Mucosa of gallbladder (tissue), 1 donor: ENCODE measurements at regions not wholly inside any gene's neighbourhood (a gene's known extent, or its start where the extent isn't known, plus 50 kb on each side); places are given as distances from the start of the nearest gene placed in this dataset.

ENCODE experiments used
- DNase-seq: peaks from one replicate; pipeline ENCODE4 v3.0.0-alpha.2; 2020; ENCODE audit warnings: low spot score
- donor health status: DM: no; HTN: no; CAD: no.

DNA sequence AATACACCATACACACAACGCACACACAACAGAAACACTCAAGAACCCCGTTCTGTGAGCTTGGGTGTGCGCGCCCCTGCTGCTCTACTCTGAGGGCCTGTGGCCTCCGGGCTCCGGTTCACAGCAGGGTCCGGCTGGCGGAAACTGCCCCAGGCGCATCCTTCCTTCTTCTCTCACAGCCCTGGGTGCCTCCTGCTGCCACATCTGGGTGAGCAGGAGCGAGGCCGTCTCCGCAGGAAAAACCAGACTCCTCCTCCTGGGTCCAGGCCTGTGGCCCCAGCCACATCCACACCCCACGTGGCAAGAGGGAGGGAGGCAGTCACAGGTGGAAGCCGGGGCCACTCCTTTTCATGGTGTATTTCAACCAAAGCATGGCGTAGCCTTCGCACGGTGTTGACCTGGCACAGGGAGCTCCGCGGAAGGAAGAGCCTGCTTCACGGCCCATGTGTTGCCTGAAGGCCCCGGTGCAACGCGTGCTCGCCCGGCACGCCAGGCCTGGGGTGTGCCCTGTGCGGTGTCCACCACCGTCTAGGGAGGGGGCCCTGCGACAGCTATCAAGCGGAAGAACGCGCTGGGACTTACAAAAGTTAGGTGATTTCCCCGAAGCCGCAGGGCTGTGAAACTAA, 1502.7 kb downstream of the TBC1D22A start:
- DNase-seq: no peak

DNA sequence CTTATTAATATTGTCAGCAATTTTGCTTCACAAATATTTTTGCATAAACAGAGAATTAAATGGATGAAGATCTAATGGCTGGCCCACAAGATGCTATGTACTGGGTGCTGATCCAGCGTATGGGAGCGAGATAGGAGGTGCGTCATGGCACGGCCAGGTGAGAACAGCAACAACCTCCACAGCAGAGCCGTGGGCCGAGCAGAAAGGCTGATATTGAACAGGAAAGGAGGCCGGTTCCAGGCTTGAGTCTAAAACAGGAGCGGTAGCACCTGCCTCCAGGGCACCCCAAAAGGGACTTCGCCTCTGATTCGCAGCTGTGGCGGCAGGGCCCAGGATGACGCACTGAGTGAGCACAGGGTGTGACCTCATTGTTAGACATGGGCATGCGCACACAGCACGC, 1502.1 kb downstream of the TBC1D22A start:
- DNase-seq: no peak

DNA sequence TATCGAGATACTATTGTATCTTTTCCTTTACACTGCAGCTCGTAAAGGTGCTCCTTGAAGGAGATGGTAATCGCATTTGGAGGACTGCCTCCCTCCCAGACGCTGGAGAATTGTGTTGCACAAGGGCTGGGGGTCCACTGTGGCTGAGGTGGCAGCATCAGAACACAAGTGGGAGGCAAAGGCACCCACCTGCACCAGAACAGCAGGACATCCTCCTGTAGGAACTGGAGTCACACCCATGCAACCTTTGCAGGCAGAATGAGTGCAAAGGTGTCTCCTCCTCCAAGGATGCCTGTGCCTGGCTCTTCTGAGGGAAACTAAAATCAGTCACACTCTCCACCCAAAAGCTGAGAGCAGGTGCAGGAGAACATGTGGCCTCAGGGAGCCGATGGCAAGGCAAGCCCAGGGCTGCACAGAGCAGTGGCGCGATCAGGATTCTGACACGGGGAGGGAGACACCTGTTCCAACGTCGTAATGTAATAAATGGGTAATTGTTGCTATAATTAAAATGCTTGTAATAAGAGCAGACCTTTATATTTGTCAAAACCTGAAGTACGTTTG, 1501.4 kb downstream of the TBC1D22A start:
- no peak for DNase-seq

DNA sequence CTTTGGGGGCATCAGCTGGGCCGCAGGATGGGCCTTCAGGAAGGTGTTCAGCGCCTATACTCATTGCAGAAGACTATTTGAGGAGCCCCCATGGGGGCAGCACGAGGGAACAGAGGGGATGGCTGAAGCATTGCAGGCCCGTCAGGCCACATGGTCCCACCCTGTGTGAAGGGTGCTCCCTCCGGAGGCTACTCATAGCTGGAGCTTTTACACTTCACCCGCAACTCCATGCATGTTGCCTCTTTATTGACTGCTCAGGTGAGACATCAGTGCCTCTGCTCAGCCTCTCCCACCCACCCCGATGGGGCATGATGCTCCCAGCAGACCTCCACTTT, 1500.9 kb downstream of the TBC1D22A start:
- no peak for DNase-seq

DNA sequence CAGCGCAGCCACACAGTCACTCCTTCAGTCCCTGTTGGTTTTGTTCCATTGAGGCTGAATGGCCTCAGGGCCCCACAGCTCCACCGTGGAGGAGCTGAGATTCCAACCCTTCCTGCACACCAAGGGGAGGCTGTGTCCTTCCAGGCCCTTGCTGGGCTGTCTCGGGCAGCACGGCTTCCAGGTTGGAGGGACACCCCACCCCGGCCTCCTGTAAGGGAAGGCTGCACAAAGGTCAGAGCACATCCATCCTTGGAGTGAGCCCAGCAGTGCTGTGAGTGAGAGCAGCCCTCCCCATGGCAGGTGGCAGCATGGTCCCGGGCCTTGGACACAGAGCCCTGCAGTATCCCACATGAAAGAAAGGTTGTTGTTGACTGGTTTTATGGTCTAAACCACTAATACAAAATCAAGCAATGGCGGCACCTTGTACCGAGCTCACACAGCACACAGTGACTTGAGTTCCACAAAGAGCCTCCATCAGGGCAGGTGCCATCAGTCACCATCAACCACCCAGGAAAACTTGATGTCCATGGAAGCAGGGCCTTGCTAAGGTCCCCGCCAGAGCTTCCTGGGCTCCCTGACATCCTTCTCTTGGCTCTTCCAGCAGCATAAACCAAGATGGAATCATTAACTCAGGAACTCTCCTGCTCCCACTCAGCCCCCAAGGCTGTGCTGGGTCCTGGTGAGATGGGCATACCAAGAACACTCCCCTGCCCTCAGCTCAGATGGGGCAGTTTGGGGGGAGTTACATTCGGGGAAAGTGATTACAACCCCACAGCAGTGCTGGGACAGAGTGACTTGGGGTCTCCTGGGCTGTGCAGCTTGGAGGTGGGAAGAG, 1500.4 kb downstream of the TBC1D22A start:
- DNase-seq: no peak

DNA sequence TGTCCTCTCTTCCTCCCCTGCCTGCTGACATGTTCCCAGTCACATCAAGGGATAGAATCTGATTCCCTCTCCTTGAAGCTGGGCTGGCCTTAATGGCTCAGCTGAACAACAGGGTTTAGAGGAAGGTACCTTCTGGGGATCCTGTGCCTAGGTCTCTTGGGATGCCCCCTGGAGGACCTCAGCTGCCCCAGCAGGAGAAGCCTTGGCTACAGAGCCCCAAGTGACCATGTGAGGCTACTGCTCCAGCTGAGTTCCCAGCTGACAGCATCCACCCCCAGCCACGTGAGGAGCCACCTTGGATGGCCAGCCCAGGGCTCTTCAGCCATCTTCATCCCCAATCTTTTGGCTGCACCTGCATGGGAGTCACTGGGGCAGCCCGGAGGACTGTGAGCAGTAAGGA, 1499.3 kb downstream of the TBC1D22A start:
- DNase-seq: no peak

DNA sequence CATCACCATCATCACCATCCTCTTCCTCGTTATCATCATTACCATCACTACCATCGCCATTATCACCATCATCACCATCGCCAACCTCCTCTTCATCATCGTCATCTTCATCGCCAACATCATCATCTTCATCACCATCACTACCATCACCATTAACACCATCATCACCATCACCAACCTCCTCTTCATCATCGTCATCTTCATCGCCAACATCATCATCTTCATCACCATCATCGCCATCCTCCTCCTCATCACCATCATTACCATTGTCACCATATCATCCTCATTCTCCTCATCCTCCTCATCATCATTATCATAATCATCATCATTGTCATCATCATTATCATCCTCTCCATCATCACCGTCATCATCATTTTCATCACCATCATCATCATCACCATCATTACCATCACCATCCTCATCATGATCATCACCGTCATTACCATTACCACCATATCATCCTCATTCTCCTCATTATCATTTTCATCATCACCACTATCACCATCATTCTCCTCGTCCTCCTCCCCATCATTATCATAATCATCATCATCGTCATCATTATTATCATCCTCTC, 1498.7 kb downstream of the TBC1D22A start:
- no peak for DNase-seq

DNA sequence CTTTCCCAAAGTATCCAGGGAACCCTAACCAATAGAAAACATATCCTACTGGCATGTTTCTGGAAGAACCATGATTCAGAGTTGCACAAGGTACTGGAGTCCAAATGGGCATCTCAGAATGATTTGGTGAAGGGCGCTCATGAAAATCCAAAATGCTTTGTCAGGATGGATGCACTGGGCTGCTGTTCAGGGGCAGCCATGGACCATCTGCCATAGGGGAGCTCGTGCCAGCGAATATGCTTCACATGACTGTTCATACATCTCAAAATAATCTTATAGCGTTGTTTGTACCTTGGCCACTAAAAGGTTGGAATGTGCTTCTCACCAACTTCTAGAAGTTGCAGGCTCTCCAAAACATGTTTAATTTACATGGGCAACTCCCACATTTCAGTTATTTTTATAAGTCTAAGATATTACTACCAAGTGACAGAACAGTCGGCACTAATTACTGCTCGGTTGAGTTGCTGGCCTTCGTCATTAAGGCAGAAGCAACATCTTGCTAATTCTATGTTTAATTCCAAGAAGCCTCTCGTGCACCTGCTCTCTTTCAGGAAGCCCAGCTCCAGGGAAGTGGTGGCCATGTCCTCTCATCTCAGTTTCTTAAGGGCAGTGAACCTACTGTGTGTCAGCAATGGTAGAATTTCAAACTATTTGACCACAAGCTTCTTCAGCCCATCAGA, 1497.7 kb downstream of the TBC1D22A start:
- no peak for DNase-seq

DNA sequence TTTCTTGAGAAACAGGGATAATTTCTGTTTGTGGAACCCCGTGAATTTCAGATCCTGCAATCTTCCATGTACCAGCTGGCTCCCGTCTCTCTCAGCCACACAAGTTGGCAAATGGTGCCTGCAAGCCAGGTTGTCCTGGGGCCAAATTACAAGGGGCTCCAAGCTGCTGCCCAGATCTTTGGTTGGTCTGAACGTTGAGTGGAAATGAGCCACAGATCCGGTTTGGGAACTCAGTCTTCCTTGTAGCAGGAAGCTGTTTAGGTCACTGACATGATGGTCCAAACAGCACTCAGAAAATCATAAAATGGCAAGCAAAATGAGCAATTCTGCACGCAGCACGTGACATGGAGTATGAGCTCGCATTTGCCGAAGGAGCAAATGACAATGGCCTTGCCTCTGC, 1496.4 kb downstream of the TBC1D22A start:
- no peak for DNase-seq

DNA sequence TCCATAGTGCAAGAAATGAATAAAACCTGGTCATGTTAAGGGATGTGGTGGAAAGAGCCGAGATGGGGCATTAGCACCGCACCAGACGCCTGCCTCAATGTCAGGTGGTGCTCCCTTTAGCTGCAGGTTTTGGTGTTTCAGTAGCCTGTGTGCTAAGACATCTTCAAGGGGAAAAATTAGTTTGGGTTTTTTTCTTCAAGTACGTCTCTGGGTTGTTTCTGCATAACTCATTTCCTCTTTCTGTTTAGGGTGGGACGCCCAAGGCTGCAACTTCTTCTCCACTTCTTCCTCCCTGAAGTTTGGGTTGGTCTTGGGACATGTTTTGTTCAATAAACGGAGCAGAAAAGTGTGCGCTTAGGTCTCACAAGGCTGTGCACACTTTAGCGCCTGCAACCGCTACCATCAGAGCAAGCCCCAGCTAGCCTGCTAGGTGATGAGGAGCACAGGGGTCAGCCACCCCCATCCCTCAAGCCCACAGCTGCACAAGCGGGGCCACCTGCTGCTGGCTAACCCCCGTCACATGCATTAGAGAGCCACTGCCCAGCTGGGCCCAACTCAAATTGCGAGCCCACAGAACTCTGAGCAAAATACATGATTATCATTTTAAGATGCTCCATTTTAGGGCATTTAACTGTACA, 1495.7 kb downstream of the TBC1D22A start:
- DNase-seq: no peak

DNA sequence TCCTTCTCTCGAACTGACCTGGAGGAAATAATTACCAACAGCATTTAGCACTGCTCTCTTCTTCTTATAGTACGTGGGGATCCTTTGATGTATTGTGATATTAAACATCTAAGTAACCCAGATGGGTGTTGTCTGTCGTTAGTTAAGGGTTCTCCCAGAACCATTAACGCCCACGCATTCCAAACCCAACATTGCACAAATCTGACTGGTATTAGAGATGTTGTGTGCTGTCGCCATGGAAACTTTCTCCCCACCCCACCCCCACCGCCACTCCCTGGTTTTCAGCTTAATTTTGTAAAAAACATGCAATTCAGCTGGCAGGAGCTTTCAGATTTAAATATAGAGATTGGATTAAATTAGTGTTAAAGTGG, 1495.2 kb downstream of the TBC1D22A start:
- DNase-seq: no peak

DNA sequence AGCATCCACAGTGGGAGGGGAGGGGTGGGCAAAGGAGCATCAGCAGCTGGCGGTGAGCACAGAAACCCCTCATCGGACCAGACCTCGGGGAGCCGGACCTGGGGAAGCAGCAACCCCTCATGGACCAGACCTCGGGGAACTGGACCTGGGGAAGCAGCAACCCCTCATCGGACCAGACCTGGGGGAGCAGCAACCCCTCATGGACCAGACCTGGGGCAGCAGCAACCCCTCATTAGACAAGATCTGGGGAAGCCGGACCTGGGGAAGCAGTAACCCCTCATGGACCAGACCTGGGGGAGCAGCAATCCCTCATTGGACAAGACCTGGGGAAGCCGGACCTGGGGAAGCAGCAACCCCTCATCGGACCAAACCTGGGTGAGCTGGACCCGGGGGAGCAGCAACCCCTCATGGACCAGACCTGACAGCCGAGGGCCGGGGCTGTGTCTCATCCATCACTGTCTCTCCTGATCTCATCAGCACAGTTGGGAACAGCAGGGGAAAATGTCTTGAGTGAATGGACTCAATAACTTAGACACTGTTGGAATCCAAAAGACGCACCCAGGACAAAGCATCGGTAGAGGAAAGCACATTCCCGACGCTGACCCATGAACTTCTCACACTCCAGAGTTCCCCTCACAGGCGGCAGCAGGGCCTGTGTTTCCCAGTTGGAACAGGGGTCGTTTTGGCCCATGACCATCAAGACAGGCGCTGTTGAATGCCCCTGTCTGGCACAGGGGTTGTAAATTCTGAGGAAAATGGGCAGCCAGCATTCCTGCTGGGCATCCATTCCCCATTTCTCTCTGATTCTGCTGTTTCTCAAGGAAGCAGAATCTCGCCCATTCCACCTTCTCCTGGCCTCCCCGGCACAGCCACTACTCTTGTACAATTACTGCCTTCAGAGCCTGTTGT, 1494.6 kb downstream of the TBC1D22A start:
- no peak for DNase-seq

DNA sequence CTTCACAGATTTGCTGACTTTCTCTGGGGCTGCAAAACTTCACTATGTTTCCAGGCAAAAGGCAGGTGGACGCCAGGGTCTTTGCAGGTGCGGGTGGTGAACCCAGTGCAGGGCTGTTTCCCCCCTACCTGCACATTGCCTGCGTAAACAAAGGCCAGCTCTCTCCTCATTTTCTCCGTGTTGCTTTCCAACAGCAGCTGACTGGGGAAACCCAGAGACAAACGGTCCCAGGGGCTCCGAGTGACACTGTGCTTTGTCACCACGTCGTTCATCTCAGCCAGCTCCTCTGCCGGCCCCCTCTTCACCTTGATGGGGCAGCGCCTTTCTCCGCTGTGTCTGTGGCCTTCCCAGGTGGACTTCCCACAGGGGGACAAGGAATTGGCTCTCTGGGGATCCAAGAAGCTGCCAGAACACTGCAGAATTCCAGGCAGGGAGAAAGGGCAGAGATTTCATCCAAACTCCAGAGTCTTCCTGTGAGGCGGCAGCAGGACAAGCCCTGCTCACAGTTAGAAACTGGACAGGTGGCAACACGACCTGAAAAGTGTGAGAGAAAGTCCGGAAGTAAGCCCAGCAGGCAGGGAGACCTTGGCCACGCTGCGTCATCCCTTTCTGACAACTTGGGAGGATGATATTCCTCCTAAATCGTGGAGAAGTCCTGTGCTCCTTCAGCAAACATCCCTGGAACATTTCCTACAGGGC, 1493.7 kb downstream of the TBC1D22A start:
- DNase-seq: no peak

DNA sequence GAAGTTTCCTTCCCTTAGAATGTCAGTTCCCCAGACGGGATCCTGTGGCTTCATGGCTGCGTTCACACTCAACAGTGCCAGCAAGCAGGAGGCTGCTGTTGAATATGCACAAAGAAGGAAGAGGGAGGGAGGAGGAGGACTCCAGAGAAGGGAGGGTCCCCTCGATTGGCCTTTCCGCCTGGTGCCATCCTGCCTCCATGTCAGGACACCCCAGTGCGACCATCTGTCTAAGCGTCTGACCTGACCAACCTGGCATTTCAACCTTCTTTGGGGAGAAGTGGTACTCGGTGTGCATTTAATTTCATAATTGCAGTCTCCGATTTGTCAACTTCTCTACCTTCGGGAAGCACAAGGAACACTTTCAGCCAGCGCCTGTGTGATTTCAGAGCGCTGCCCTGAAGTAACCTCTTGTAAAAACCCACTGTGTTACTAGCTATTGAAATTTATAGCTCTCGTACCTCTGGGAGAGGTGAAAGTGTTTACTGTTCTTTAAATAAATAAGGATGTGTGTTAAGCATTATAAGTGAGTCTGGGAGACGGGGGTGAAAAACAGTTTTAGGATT, 1491.9 kb downstream of the TBC1D22A start:
- no peak for DNase-seq

DNA sequence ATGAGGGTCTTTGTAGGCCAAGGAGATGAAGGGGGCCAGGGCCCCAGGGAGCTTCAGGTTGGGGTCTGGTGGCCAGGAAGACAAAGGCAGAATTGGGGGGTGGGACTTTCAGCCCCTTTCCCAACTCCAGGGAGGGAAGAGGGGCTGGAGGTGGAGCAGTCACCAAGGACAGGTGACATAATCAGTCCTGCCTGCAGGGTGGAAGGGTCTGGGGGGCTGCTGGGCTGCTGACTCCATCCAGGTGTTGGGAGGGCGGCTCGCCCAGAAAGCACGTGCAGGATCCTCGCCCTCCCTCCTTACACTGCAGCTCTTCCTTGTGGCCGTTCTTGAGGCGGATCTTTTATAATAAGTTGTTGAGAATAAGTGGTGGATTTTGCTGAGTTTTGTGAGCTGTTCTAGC, 1491.1 kb downstream of the TBC1D22A start:
- no peak for DNase-seq

DNA sequence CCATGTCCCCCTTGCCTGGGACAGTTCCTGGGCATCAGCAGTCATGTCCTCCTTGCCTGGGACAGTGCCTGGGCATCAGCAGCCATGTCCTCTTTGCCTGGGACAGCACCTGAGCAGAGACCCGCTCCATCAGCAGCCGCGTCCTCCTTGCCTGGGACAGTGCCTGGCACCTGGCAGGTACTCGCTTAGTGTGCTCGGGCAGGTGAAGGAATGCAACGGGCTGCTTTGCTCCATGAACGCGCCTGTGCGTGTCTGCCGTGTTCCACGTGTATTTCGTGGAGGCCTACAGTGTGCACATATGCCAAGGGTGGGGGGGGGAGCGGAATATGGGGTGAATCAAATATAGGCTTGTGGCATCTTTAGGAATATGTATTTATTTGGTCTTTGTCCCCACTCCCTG, 1490.7 kb downstream of the TBC1D22A start:
- DNase-seq: no peak

DNA sequence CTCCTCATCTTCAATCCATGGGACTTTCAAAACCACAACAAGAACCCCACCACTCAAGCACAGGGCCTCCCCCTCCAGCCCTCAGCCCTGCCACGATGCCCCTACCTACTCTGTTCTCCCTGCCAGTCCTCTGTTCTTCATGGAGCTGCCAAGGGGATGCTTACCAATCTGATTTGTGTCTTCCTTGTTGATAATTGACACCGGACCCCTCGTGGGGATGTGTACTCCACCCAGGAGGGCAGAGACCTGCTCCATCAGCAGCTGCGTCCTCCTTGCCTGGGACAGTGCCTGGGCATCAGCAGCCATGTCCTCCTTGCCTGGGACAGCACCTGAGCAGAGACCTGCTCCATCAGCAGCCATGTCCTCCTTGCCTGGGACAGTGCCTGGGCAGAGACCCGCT, 1489.2 kb downstream of the TBC1D22A start:
- DNase-seq: no peak

DNA sequence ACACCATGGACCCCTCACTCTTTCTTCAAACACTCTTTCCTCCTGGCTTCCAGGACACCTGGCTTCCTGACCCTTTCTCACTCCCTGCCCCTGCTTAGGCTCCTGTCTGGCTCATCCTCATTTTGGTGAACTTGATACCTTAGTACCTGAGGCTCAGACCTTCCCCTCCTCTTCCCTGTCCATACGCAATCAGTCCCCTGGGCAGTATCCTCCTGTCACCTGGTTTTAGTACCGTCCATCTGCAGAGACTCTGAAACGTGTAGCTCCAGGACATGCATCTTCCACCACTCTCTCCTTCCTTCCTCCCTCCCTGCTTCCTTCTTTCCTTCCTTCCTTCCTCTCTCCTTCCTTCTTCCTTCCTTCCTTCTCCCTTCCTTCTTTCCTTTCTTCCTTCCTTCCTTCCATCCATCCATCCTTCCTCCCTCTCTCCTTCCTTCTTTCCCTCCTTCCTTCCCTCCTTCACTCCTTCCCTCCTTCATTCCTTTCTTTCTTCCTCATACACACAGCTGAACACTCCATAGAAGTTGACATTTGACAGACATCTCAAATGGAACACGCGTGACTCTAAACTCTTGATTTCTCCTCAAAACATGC, 1488.6 kb downstream of the TBC1D22A start:
- DNase-seq: no peak

DNA sequence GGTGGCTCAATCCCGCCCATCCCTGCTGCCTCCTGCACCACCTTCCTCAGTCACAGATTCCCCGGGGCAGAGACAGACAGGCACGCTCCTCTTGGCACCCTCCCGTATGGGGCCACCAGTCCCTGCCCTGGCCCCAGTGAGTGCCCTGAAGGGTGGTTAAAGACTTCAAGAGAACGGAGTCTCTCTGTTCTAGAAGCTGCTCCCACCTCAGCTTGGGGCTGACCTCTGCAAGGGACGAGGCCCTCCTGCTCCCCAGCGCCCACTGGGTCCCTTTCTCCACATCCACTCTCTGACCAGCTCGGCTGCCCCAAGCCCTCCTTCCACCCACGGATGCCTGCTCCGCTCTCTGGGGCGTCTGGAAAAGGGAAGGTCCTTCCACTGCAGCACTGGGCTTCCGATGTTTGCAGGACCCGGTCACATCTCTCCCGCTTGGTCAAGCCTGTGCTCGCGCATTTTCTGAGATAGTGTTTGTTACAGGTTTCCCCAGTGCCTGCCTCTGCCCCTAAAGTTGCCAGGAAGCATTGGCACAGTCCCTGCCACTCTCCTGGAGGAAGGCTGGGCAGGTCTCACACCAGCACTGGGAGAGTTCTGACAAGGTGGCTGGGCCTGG, 1487.9 kb downstream of the TBC1D22A start:
- DNase-seq: no peak
